ENCODE measurements at regions not wholly inside any gene's neighbourhood (a gene's known extent, or its start where the extent isn't known, plus 50 kb on each side); places are given as distances from the start of the nearest gene placed in this dataset.

- Histone ChIP-seq H3K9ac (ENCODE audit: low read length) (no peak overlapping the region), H2BK5ac (ENCODE audit: low read length) (no peak overlapping the region), H3K4me3 (ENCODE audit: low read length) (no peak overlapping the region), H4K5ac (ENCODE audit: low read length) (no peak overlapping the region), H3K4me1 (ENCODE audit: control insufficient read depth, low read depth, low read length) (no peaks in the 10 kb centered on the region), H3K4me2 (ENCODE audit: low read length) (no peak overlapping the region), H3K36me3 (ENCODE audit: control insufficient read depth, insufficient read depth, low read length) (no peaks in the 10 kb centered on the region), H2BK120ac (ENCODE audit: low read depth, low read length) (no peak overlapping the region), H3K79me2 (ENCODE audit: control insufficient read depth, insufficient read depth, low read length) (no peaks in the 10 kb centered on the region), H3K4ac (ENCODE audit: low read depth, low read length) (no peak overlapping the region), H3K27me3 (ENCODE audit: insufficient read depth, low read length, poor library complexity) (no peaks in the 10 kb centered on the region), H3K79me1 (ENCODE audit: low read length) (no peaks in the 10 kb centered on the region), H3K27ac (ENCODE audit: low read depth, low read length) (no peak overlapping the region), H4K8ac (ENCODE audit: low read depth, low read length) (no peak overlapping the region), H3K23ac (ENCODE audit: low read length) (no peak overlapping the region), H3K18ac (ENCODE audit: low read length) (no peak overlapping the region), H2AK5ac (ENCODE audit: low read length) (no peak overlapping the region), H2BK15ac (replicated peaks; ENCODE audit: low read depth) (no peak overlapping the region), H3K56ac (ENCODE audit: low read length) (no peak overlapping the region)
- WGBS (ENCODE audit: extremely low coverage, insufficient coverage, low lambda C conversion rate), result no CpG with 5 or more reads among the region's 2 CpGs
- DNase-seq, result no peak
These were observed 484.8 kb upstream of the CCDC196 start for GRCh38 chr14:66001356-66001755.

- H3K79me2 ChIP-seq (ENCODE audit: control insufficient read depth, insufficient read depth, low read length), result no peaks in the 10 kb centered on the region
- H2BK15ac ChIP-seq (replicated peaks; ENCODE audit: low read depth), result no peak overlapping the region
- H3K4ac ChIP-seq (ENCODE audit: low read depth, low read length), result no peak overlapping the region
- no peak overlapping the region for H4K8ac ChIP-seq (ENCODE audit: low read depth, low read length)
- H3K36me3 ChIP-seq (ENCODE audit: control insufficient read depth, insufficient read depth, low read length), result no peaks in the 10 kb centered on the region
- no peak overlapping the region for H2AK5ac ChIP-seq (ENCODE audit: low read length)
- H2BK5ac ChIP-seq (ENCODE audit: low read length), result no peak overlapping the region
- DNase-seq, result no peak
- H3K79me1 ChIP-seq (ENCODE audit: low read length), result no peaks in the 10 kb centered on the region
- H3K27ac ChIP-seq (ENCODE audit: low read depth, low read length), result no peak overlapping the region
- H3K4me1 ChIP-seq (ENCODE audit: control insufficient read depth, low read depth, low read length), result no peaks in the 10 kb centered on the region
- no peak overlapping the region for H3K23ac ChIP-seq (ENCODE audit: low read length)
- WGBS (ENCODE audit: extremely low coverage, insufficient coverage, low lambda C conversion rate), result no CpG with 5 or more reads among the region's 10 CpGs
- no peak overlapping the region for H3K9ac ChIP-seq (ENCODE audit: low read length)
- no peak overlapping the region for H3K18ac ChIP-seq (ENCODE audit: low read length)
- no peak overlapping the region for H3K4me2 ChIP-seq (ENCODE audit: low read length)
- H3K27me3 ChIP-seq (ENCODE audit: insufficient read depth, low read length, poor library complexity), result no peaks in the 10 kb centered on the region
- no peak overlapping the region for H3K4me3 ChIP-seq (ENCODE audit: low read length)
- no peak overlapping the region for H3K56ac ChIP-seq (ENCODE audit: low read length)
- H2BK120ac ChIP-seq (ENCODE audit: low read depth, low read length), result peak overlapping the region; percentile 49
- no peak overlapping the region for H4K5ac ChIP-seq (ENCODE audit: low read length)
These were observed 483.0 kb upstream of the CCDC196 start for GRCh38 chr14:66003082-66003730.

GRCh38 chr14:66005900-66006434 lies 480.2 kb upstream of the CCDC196 start:
- no peak overlapping the region for H3K4me3 ChIP-seq (ENCODE audit: low read length)
- H3K56ac ChIP-seq (ENCODE audit: low read length), result no peak overlapping the region
- no peak overlapping the region for H4K5ac ChIP-seq (ENCODE audit: low read length)
- no peak overlapping the region for H4K8ac ChIP-seq (ENCODE audit: low read depth, low read length)
- no peak overlapping the region for H3K4ac ChIP-seq (ENCODE audit: low read depth, low read length)
- H2BK15ac ChIP-seq (replicated peaks; ENCODE audit: low read depth), result no peak overlapping the region
- H3K36me3 ChIP-seq (ENCODE audit: control insufficient read depth, insufficient read depth, low read length), result no peaks in the 10 kb centered on the region
- peaks cover 2% of the 10 kb centered on the region for H3K4me1 ChIP-seq (ENCODE audit: control insufficient read depth, low read depth, low read length)
- no CpG with 5 or more reads among the region's 2 CpGs for WGBS (ENCODE audit: extremely low coverage, insufficient coverage, low lambda C conversion rate)
- peak; percentile 67 for DNase-seq
- no peak overlapping the region for H3K9ac ChIP-seq (ENCODE audit: low read length)
- H2AK5ac ChIP-seq (ENCODE audit: low read length), result no peak overlapping the region
- no peak overlapping the region for H3K4me2 ChIP-seq (ENCODE audit: low read length)
- H3K27ac ChIP-seq (ENCODE audit: low read depth, low read length), result no peak overlapping the region
- H2BK5ac ChIP-seq (ENCODE audit: low read length), result no peak overlapping the region
- no peaks in the 10 kb centered on the region for H3K79me2 ChIP-seq (ENCODE audit: control insufficient read depth, insufficient read depth, low read length)
- H3K18ac ChIP-seq (ENCODE audit: low read length), result no peak overlapping the region
- H3K79me1 ChIP-seq (ENCODE audit: low read length), result no peaks in the 10 kb centered on the region
- H3K27me3 ChIP-seq (ENCODE audit: insufficient read depth, low read length, poor library complexity), result no peaks in the 10 kb centered on the region
- no peak overlapping the region for H3K23ac ChIP-seq (ENCODE audit: low read length)
- no peak overlapping the region for H2BK120ac ChIP-seq (ENCODE audit: low read depth, low read length)

- H2BK120ac ChIP-seq (ENCODE audit: low read depth, low read length), result no peak overlapping the region
- no peak overlapping the region for H3K4me2 ChIP-seq (ENCODE audit: low read length)
- peaks cover 2% of the 10 kb centered on the region for H3K4me1 ChIP-seq (ENCODE audit: control insufficient read depth, low read depth, low read length)
- H2BK15ac ChIP-seq (replicated peaks; ENCODE audit: low read depth), result no peak overlapping the region
- DNase-seq, result no peak
- no peak overlapping the region for H3K23ac ChIP-seq (ENCODE audit: low read length)
- no peak overlapping the region for H2AK5ac ChIP-seq (ENCODE audit: low read length)
- WGBS (ENCODE audit: extremely low coverage, insufficient coverage, low lambda C conversion rate), result 100% methylated on average over 1 of the region's 2 CpGs
- H3K79me1 ChIP-seq (ENCODE audit: low read length), result no peaks in the 10 kb centered on the region
- H3K18ac ChIP-seq (ENCODE audit: low read length), result no peak overlapping the region
- H3K27me3 ChIP-seq (ENCODE audit: insufficient read depth, low read length, poor library complexity), result no peaks in the 10 kb centered on the region
- peak overlapping the region; percentile 18 for H2BK5ac ChIP-seq (ENCODE audit: low read length)
- H3K4ac ChIP-seq (ENCODE audit: low read depth, low read length), result no peak overlapping the region
- H4K5ac ChIP-seq (ENCODE audit: low read length), result no peak overlapping the region
- peak overlapping the region; percentile 27 for H3K27ac ChIP-seq (ENCODE audit: low read depth, low read length)
- H3K36me3 ChIP-seq (ENCODE audit: control insufficient read depth, insufficient read depth, low read length), result no peaks in the 10 kb centered on the region
- no peak overlapping the region for H3K4me3 ChIP-seq (ENCODE audit: low read length)
- H4K8ac ChIP-seq (ENCODE audit: low read depth, low read length), result no peak overlapping the region
- no peaks in the 10 kb centered on the region for H3K79me2 ChIP-seq (ENCODE audit: control insufficient read depth, insufficient read depth, low read length)
- no peak overlapping the region for H3K9ac ChIP-seq (ENCODE audit: low read length)
- H3K56ac ChIP-seq (ENCODE audit: low read length), result no peak overlapping the region
These were observed 477.5 kb upstream of the CCDC196 start for GRCh38 chr14:66008631-66009030.

- H3K4me3 ChIP-seq (ENCODE audit: low read length), result no peak overlapping the region
- H3K4me1 ChIP-seq (ENCODE audit: control insufficient read depth, low read depth, low read length), result peaks cover 2% of the 10 kb centered on the region
- no peak overlapping the region for H4K5ac ChIP-seq (ENCODE audit: low read length)
- peak; percentile 94 for DNase-seq
- no peak overlapping the region for H2BK5ac ChIP-seq (ENCODE audit: low read length)
- H3K4ac ChIP-seq (ENCODE audit: low read depth, low read length), result no peak overlapping the region
- no peak overlapping the region for H2BK15ac ChIP-seq (replicated peaks; ENCODE audit: low read depth)
- H3K9ac ChIP-seq (ENCODE audit: low read length), result no peak overlapping the region
- no peak overlapping the region for H2AK5ac ChIP-seq (ENCODE audit: low read length)
- no peak overlapping the region for H2BK120ac ChIP-seq (ENCODE audit: low read depth, low read length)
- no peak overlapping the region for H3K23ac ChIP-seq (ENCODE audit: low read length)
- H3K27me3 ChIP-seq (ENCODE audit: insufficient read depth, low read length, poor library complexity), result no peaks in the 10 kb centered on the region
- no peaks in the 10 kb centered on the region for H3K79me1 ChIP-seq (ENCODE audit: low read length)
- no CpG with 5 or more reads among the region's 2 CpGs for WGBS (ENCODE audit: extremely low coverage, insufficient coverage, low lambda C conversion rate)
- no peak overlapping the region for H3K27ac ChIP-seq (ENCODE audit: low read depth, low read length)
- H3K36me3 ChIP-seq (ENCODE audit: control insufficient read depth, insufficient read depth, low read length), result no peaks in the 10 kb centered on the region
- no peak overlapping the region for H3K4me2 ChIP-seq (ENCODE audit: low read length)
- no peak overlapping the region for H3K18ac ChIP-seq (ENCODE audit: low read length)
- H3K79me2 ChIP-seq (ENCODE audit: control insufficient read depth, insufficient read depth, low read length), result no peaks in the 10 kb centered on the region
- no peak overlapping the region for H3K56ac ChIP-seq (ENCODE audit: low read length)
- no peak overlapping the region for H4K8ac ChIP-seq (ENCODE audit: low read depth, low read length)
These were observed 477.1 kb upstream of the CCDC196 start for GRCh38 chr14:66009089-66009488.

- H3K27ac ChIP-seq (ENCODE audit: low read depth, low read length), result no peak overlapping the region
- H2BK15ac ChIP-seq (replicated peaks; ENCODE audit: low read depth), result peak overlapping the region; percentile 57
- H4K8ac ChIP-seq (ENCODE audit: low read depth, low read length), result no peak overlapping the region
- peaks cover 2% of the 10 kb centered on the region for H3K4me1 ChIP-seq (ENCODE audit: control insufficient read depth, low read depth, low read length)
- H3K79me2 ChIP-seq (ENCODE audit: control insufficient read depth, insufficient read depth, low read length), result no peaks in the 10 kb centered on the region
- no peak overlapping the region for H3K9ac ChIP-seq (ENCODE audit: low read length)
- H3K18ac ChIP-seq (ENCODE audit: low read length), result peak overlapping the region; percentile 44
- H3K36me3 ChIP-seq (ENCODE audit: control insufficient read depth, insufficient read depth, low read length), result no peaks in the 10 kb centered on the region
- H3K23ac ChIP-seq (ENCODE audit: low read length), result no peak overlapping the region
- no peaks in the 10 kb centered on the region for H3K79me1 ChIP-seq (ENCODE audit: low read length)
- H3K56ac ChIP-seq (ENCODE audit: low read length), result no peak overlapping the region
- H2BK5ac ChIP-seq (ENCODE audit: low read length), result no peak overlapping the region
- H3K4me3 ChIP-seq (ENCODE audit: low read length), result no peak overlapping the region
- no peak overlapping the region for H2AK5ac ChIP-seq (ENCODE audit: low read length)
- H3K4me2 ChIP-seq (ENCODE audit: low read length), result no peak overlapping the region
- WGBS (ENCODE audit: extremely low coverage, insufficient coverage, low lambda C conversion rate), result no CpG with 5 or more reads among the region's 2 CpGs
- H2BK120ac ChIP-seq (ENCODE audit: low read depth, low read length), result peak overlapping the region; percentile 88
- no peak overlapping the region for H4K5ac ChIP-seq (ENCODE audit: low read length)
- no peak overlapping the region for H3K4ac ChIP-seq (ENCODE audit: low read depth, low read length)
- H3K27me3 ChIP-seq (ENCODE audit: insufficient read depth, low read length, poor library complexity), result no peaks in the 10 kb centered on the region
- DNase-seq, result no peak
These were observed 475.5 kb upstream of the CCDC196 start for GRCh38 chr14:66010695-66011094.

Data from mesendoderm (in vitro differentiated cells).